GM10248 (cell line): ENCODE measurements at regions not wholly inside any gene's neighbourhood (a gene's known extent, or its start where the extent isn't known, plus 50 kb on each side); places are given as distances from the start of the nearest gene placed in this dataset.

Source experiments
- CTCF ChIA-PET: fragments of 300-600 bp; sonication (Branson Sonifier 250); formaldehyde crosslinking; extraction: SDS; loops from one replicate; lab custom pipeline; 2021; ENCODE audit warnings: antibody characterized with exemption; lab: Yijun Ruan, JAX
- POLR2A ChIA-PET: fragments of 350-650 bp; sonication (Branson Sonifier 250); formaldehyde crosslinking; extraction: SDS; loops from one replicate; lab custom pipeline; 2020; ENCODE audit warnings: antibody characterized with exemption; lab: Yijun Ruan, JAX
- DNase-seq: peaks from one replicate; pipeline ENCODE4 v3.0.0; 2012; ENCODE audit errors: extremely low spot score
- CTCF ChIP-seq: IDR thresholded peaks from 2 replicates; pipeline ENCODE4 v1.5.1; 2012; ENCODE audit warnings: mild to moderate bottlenecking, low read depth; ENCODE audit errors: extremely low read depth, missing control alignments, control extremely low read depth

DNA sequence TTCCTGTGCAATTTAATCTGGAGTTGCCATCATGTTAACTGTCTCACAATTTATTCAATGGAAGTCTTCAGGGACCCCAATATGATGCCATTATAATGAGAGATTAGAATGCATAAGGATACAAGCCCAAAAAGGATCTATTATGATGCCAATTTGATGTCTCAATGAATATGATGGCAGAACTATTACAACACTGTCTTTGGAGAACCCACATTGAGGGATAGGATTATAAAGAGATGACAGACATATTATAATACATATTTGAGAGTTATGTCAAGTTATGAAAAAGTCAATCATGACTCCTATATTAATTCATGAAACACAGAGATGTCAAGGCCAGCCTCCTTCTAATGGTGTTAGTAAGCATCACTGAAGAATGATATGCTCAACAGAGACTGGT, 1358.4 kb downstream of the PCDH19 start:
- DNase-seq = no peak
- ChIA-PET POLR2A (no interaction called here), CTCF (no interaction called here)
- no peak for TF ChIP-seq CTCF

DNA sequence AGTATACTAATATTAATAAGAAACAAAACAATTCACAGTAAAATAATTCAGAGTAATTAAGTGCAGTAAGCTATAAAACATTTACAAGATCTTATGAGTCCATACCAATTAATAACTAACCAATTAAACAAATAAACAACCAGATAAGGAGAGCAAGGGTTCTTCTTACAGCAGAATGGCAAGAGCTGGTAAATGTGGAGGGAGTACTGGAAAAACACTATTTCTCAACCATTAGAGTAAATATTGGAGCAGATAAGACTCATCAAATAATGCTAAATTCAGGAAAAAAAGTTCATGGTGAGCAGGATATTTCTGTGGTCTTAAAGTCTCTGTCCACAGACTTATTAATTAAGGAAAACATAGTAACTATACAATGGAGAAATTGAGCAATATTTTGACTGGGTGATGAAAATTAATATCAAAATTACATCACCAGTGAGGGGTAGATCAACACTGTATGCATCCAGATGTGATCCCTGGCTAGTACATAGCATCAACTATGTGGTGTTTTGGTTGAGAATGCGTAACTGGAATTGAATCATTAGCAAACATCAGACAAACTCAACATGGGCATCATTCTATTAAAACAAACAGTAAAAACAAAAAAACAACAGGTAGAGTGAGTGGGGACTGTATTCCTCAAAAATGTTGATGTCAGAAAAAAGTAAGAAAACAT, 1376.7 kb downstream of the PCDH19 start:
- ChIA-PET POLR2A (no interaction called here), CTCF (no interaction called here)
- TF ChIP-seq CTCF = no peak
- DNase-seq = no peak

DNA sequence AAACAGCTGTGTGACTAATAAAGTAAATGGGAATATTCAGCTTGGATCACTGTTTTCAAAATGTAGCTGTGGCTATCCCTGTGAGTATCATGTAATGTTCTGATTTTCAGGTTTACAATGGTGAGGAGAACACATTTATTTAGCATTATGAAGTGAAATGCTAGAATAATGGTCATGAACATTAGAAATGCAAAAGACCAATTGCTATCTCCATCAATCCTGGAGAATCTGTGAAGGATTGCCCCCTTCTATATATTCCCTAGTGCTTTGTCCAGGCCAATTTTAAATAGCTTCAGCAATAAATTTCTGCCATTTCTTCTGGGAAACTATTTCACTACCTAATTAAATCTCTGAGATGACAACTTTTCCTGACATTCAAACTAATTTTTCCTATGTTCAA, 1399.1 kb downstream of the PCDH19 start:
- CTCF ChIA-PET = no interaction called here
- no peak for DNase-seq
- TF ChIP-seq CTCF = no peak
- POLR2A ChIA-PET = no interaction called here

- POLR2A ChIA-PET = no interaction called here
- TF ChIP-seq CTCF = no peak
- CTCF ChIA-PET = no interaction called here
- DNase-seq = no peak
Measured at GRCh38 chrX:99001286-99001685, 1408.8 kb downstream of the PCDH19 start.

DNA sequence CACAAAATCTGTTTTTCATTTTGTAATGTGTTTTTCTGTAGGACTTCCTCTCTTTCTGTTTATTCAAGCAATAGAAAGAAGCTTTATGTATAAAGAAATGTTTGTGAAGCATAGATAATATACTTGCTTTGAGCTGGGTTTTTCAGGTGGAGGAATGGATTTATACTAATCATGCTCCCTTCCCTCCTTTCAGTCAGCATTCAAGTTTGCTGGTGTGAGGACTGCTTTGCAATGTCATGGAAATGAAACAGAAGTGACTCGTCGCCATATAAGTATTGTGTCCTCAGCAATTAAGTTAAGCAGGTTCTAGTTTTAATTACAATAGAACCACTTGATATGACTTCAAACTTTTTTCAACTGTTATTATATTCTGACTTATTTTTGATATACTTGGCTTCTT, 1447.1 kb downstream of the PCDH19 start:
- DNase-seq = no peak
- ChIA-PET POLR2A (no interaction called here), CTCF (interaction anchor here (0.9 to 1.6 kb wide), 2 partner anchors 11 to 23 kb away, joined by 3 read pairs; no protein-coding TSS in a partner anchor)
- TF ChIP-seq CTCF = no peak

DNA sequence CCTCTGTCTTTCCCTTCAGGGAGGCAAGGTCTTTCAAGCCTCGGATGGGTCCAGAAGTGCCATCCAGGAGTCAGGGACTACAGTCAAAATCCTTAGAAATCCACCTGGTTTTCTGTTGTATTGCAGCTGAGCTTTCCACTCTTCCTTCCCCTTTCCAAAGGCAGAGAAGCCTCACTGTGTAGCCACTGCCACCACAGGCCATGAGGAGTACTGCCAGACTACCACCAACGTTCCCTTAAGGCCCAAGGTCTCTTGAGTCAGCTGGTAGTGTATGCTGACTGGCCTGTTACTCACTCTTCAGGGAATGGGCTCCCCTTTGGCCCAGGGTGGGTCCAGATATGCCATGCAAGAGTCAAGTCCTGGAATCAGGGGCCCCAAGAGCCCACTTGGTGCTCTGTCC, 1454.1 kb downstream of the PCDH19 start:
- no peak for DNase-seq
- POLR2A ChIA-PET = no interaction called here
- TF ChIP-seq CTCF = no peak
- CTCF ChIA-PET = no interaction called here
